Erythroblast (primary cell): ENCODE measurements at regions not wholly inside any gene's neighbourhood (a gene's known extent, or its start where the extent isn't known, plus 50 kb on each side); places are given as distances from the start of the nearest gene placed in this dataset.
A peak's percentile ranks its signal among the peaks of the same experiment; 100 is the strongest.
"Not testable (repeated sequence)": the region's sequence is repeated elsewhere in the genome, so short reads cannot be mapped to it uniquely, and the experiment has no call there.

Source experiments
- DNase-seq, 2 experiments: peaks; one replicate each; lab custom pipeline; 2025; lab: John Stamatoyannopoulos, UW
- GATA1 ChIP-seq: IDR thresholded peaks from 2 replicates; pipeline ENCODE4 v1.6.1; 2011; ENCODE audit warnings: low read depth, mild to moderate bottlenecking, control low read depth, low read length, moderate library complexity
- POLR2A ChIP-seq: IDR thresholded peaks from 2 replicates; pipeline ENCODE4 v1.6.1; 2011; ENCODE audit warnings: mild to moderate bottlenecking, low read length

- TF ChIP-seq POLR2A (no peak), GATA1 (no peak)
- DNase-seq, result peak in 1 of 2 experiments; percentile 2
Measured at GRCh38 chr15:54803987-54804386, 392.8 kb downstream of the RSL24D1 start.

- DNase-seq, result peak in 1 of 2 experiments; percentile 50
- TF ChIP-seq POLR2A, result no peak
Measured at GRCh38 chr15:54803134-54803808, 393.5 kb downstream of the RSL24D1 start.

GRCh38 chr15:54792526-54792925 lies 404.2 kb downstream of the RSL24D1 start:
- DNase-seq, result no peak
- TF ChIP-seq POLR2A (no peak), GATA1 (no peak)

DNA sequence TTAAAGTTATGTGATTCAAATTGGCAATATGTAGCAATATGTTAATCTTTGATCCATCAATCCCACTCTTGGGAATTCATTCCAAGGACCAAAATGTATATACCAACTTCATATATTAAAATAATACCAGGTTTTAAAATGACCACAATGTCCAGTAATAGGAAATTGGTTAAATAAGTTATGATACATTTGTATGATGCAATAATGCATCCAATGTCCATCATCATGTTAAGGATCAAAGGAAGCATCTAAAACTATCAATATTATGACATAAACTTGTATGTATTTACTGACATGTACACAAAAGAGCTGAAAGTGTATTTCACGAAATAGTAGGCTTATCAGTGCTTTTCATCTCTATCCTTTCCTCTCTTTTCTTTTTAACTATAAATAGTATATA lies 406.0 kb downstream of the RSL24D1 start:
- DNase-seq, result no peak
- TF ChIP-seq POLR2A (no peak), GATA1 (no peak)

GRCh38 chr15:54789376-54789775 lies 407.4 kb downstream of the RSL24D1 start:
- DNase-seq, result no peak
- TF ChIP-seq GATA1 (no peak), POLR2A (no peak)

GRCh38 chr15:54781220-54781619 lies 415.5 kb downstream of the RSL24D1 start:
- not testable (repeated sequence) for DNase-seq

DNA sequence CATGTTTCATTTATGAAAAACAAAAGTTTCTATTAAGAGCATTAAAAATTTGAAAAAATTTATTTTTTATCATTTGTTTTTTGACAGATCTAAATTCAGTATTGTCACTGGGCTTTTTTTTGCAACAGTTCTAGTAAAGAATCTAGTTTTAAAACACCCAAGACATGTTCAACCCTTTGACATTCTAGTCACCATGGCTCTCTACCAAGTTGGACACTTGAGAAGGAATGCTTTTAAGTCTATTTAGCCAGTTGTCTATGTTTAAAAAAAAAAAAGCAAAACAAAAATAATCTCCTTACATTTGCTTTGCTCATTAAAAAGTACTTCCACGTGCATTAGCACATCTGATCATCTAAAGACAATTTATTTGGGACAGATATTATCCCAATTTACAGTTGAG lies 417.5 kb downstream of the RSL24D1 start:
- no peak for TF ChIP-seq GATA1
- no peak for TF ChIP-seq POLR2A
- DNase-seq, result no peak

DNA sequence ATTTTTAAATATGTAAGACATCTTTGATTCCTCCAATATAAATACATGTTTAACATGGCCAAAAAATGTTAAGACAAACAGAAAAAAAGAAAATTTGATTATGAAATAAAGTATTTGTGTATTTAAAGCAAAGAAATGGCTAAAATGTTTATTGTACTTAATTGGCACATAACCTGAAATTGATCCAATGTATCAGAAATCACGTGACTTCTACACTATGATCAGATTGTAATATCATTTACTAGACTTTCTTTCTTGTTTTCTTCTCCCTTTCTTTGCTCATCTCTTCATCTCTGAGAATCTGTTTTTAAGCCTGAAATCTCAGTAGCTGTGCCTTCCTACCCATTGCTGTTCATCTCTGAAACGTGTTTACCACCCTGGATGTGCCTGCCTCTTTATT lies 420.3 kb downstream of the RSL24D1 start:
- DNase-seq, result no peak
- TF ChIP-seq GATA1, result no peak
- TF ChIP-seq POLR2A, result no peak

GRCh38 chr15:54772663-54773062 lies 424.1 kb downstream of the RSL24D1 start:
- no peak for DNase-seq
- TF ChIP-seq POLR2A, result no peak
- no peak for TF ChIP-seq GATA1

- not testable (repeated sequence) for DNase-seq
Measured at GRCh38 chr15:54749461-54749860, 447.3 kb downstream of the RSL24D1 start.

GRCh38 chr15:54722342-54722986 lies 474.3 kb downstream of the RSL24D1 start:
- no peak for TF ChIP-seq POLR2A
- TF ChIP-seq GATA1, result no peak
- no peak for DNase-seq

- TF ChIP-seq GATA1 (no peak), POLR2A (no peak)
- DNase-seq, result no peak
Measured at GRCh38 chr15:54719325-54719724, 477.4 kb downstream of the RSL24D1 start.

- no peak for TF ChIP-seq GATA1
- no peak for TF ChIP-seq POLR2A
Measured at GRCh38 chr15:54707805-54708752, 488.7 kb downstream of the RSL24D1 start.

DNA sequence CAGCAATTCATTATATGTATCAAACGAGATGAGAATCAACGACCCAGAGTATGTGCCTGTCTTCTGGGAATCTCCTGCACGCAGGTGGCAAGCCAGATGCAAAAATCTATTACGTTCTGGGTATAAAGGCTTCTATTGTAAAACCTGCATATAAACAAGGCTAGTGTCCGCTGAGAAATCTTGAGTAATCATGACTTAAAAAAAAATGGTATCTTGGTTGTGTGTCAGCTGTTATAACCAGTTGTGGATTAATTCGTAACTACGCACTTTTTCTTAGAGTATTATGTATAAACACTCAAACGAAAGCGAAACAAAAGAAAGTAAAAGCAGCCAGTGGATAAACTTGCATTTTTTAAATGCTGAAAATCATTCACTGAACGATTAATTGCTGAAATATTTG lies 509.1 kb downstream of the RSL24D1 start:
- DNase-seq, result no peak
- TF ChIP-seq POLR2A, result no peak
- TF ChIP-seq GATA1, result no peak

More at GRCh38 chr15:54707805-54708752, 488.7 kb downstream of the RSL24D1 start:
- no peak for DNase-seq
